ENCODE measurements at regions not wholly inside any gene's neighbourhood (a gene's known extent, or its start where the extent isn't known, plus 50 kb on each side); places are given as distances from the start of the nearest gene placed in this dataset.

DNA sequence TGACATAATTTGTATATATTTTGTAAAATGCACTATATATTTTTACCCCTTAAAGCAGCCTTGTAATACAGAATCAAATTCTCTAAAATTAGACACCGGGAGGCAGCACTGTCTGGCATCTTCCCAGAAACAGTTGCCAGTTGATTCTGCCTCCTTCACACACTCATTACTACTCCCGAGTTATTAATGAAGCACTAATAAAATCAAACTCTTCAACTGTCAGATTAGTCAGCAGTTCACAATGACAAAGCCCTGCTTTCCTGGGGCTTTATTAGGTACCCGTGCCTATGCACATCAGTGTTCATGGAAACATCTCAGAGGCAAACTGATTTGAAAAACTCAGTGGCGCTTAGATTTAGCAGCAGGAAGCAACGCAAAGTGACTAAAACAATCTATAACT lies 103.5 kb upstream of the VEGFC start:
- ChIA-PET CTCF (no interaction called here), POLR2A (no interaction called here)
- H3K27me3 ChIP-seq (ENCODE audit: control insufficient read depth, insufficient read depth, low read length), result no peaks in the 10 kb centered on the region
- peaks cover 2% of the 10 kb centered on the region; the same call in 1 of the 2 replicates for H3K9me3 ChIP-seq (ENCODE audit: control insufficient read depth, insufficient read depth, low read length)
- H3K27ac ChIP-seq (ENCODE audit: low read depth, low read length), result no peak overlapping the region
- H3K4me3 ChIP-seq (ENCODE audit: low read depth, low read length), result no peak overlapping the region
- DNase-seq (ENCODE audit: low read depth, low spot score), result no peak
- TF ChIP-seq, protein P1, sequence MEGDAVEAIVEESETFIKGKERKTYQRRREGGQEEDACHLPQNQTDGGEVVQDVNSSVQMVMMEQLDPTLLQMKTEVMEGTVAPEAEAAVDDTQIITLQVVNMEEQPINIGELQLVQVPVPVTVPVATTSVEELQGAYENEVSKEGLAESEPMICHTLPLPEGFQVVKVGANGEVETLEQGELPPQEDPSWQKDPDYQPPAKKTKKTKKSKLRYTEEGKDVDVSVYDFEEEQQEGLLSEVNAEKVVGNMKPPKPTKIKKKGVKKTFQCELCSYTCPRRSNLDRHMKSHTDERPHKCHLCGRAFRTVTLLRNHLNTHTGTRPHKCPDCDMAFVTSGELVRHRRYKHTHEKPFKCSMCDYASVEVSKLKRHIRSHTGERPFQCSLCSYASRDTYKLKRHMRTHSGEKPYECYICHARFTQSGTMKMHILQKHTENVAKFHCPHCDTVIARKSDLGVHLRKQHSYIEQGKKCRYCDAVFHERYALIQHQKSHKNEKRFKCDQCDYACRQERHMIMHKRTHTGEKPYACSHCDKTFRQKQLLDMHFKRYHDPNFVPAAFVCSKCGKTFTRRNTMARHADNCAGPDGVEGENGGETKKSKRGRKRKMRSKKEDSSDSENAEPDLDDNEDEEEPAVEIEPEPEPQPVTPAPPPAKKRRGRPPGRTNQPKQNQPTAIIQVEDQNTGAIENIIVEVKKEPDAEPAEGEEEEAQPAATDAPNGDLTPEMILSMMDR (IDR thresholded peaks at IDR 0.05; ENCODE audit: low read depth, low read length), result no peak

DNA sequence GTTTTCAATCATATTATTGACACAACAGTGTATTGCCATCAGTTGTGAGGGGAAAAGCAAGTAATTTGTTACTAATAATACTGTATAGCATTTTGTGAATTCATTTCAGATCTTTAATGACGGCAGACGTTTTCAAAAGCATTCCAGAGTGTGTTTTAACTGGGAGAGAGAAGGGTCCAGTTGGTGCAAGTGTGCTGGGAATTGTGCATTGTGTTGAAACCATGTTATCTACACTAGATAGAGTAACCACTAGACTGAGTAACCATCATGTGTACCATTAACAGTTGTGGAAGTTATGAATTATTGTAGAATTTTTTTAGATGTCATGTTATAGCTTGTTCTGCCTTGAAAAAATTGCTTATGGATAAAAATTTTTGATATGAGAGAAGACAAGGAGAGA lies 104.5 kb upstream of the VEGFC start:
- ChIA-PET CTCF (interaction anchor here (0.7 kb wide), 1 partner anchor 16 kb away, joined by 3 read pairs; no protein-coding TSS in a partner anchor), POLR2A (no interaction called here)
- H3K27ac ChIP-seq (ENCODE audit: low read depth, low read length), result no peak overlapping the region

DNA sequence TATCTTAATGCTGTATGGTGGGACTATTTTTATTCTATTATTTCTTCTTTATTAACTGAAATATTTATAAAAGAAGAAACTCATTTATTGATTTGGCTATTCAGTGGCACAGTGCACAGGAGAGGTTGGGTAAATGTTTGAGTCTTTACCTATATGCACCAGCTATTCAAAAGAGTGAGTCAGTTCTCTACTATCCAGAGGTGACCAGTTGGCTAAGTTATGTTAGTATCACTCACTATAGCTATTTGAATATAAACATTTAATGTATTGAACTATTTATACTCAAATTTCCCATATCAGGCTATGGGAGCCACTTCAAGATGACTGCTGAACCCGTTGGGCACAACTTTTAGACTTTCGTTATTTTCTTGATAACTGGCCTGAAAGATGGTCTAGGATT lies 106.1 kb upstream of the VEGFC start:
- DNase-seq (ENCODE audit: low read depth, low spot score), result no peak
- Histone ChIP-seq H3K27ac (ENCODE audit: low read depth, low read length) (no peak overlapping the region), H3K9me3 (ENCODE audit: control insufficient read depth, insufficient read depth, low read length) (peaks cover 3% of the 10 kb centered on the region; the same call in 1 of the 2 replicates), H3K4me3 (ENCODE audit: low read depth, low read length) (no peak overlapping the region), H3K27me3 (ENCODE audit: control insufficient read depth, insufficient read depth, low read length) (no peaks in the 10 kb centered on the region)
- TF ChIP-seq, protein P1 (IDR thresholded peaks at IDR 0.05; ENCODE audit: low read depth, low read length), result no peak
- POLR2A ChIA-PET, result no interaction called here
- CTCF ChIA-PET, result interaction anchor here (1.6 kb wide), 1 partner anchor 149 kb away, joined by 4 read pairs; no protein-coding TSS in a partner anchor

More for the DNA sequence above, 104.5 kb upstream of the VEGFC start:
- Histone ChIP-seq H3K9me3 (ENCODE audit: control insufficient read depth, insufficient read depth, low read length) (peaks cover 3% of the 10 kb centered on the region; the same call in 1 of the 2 replicates), H3K4me3 (ENCODE audit: low read depth, low read length) (no peak overlapping the region), H3K27me3 (ENCODE audit: control insufficient read depth, insufficient read depth, low read length) (no peaks in the 10 kb centered on the region)
- TF ChIP-seq, protein P1 (IDR thresholded peaks at IDR 0.05; ENCODE audit: low read depth, low read length), result no peak
- DNase-seq (ENCODE audit: low read depth, low spot score), result no peak

DNA sequence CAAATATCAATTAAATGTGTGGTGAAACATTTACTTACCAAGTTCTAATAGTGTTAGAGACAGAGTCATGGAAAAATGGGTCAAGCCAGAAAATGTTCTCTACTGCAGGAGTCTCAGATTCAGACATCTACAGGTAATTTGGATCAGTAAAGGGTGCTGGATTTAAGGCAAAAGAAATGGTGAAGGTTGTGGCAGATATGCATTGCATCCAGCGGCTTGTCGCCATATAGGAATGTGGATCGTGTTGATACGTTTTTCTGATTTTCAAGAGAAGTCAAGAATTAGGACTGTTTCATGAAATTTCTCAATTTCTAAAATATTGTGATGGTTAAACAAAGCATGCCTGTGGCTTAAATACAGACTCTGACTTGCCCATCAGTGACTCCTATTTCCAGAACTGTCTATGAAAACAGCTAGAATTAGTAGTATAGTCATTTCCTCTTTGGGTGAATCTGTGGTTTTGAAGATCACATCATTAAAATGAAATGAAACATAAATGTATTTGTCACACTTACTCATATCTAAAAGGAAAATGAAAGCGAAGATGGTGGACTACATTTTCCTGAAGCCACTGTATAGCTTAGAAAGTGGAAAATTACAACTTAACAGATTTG lies 110.1 kb upstream of the VEGFC start:
- Histone ChIP-seq H3K27ac (ENCODE audit: low read depth, low read length) (peak overlapping the region; percentile 47), H3K27me3 (ENCODE audit: control insufficient read depth, insufficient read depth, low read length) (no peaks in the 10 kb centered on the region), H3K4me3 (ENCODE audit: low read depth, low read length) (peak overlapping the region; percentile 30; the same call in 1 of the 2 replicates), H3K9me3 (ENCODE audit: control insufficient read depth, insufficient read depth, low read length) (peaks cover 3% of the 10 kb centered on the region; the same call in 1 of the 2 replicates)
- CTCF ChIA-PET, result interaction anchor here (0.8 to 2.5 kb wide), 3 partner anchors 22 to 526 kb away, joined by 5 to 6 read pairs (median 5); no protein-coding TSS in a partner anchor
- TF ChIP-seq, protein P1 (IDR thresholded peaks at IDR 0.05; ENCODE audit: low read depth, low read length), result no peak
- DNase-seq (ENCODE audit: low read depth, low spot score), result peak; percentile 62
- POLR2A ChIA-PET, result interaction anchor here (1.1 kb wide), 1 partner anchor 111 kb away, joined by 4 read pairs; no protein-coding TSS in a partner anchor

DNA sequence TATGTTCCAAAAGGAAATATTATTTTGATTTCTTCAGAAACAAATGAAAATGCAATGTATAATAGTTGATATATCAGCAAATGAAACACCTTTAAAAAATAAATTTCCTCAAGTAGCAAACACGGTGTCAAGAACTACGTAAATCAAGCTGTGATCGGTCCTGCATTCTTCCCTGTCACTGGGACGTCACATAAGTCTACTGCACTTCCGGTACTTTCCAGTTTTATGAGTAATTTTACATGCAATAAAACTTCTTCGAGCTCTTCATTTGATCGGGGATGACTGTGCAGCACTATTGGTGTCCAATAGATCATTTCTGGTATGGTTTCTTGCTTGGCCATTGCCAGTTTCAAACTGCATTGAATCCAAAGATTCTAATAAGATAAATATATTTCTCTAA lies 114.0 kb upstream of the VEGFC start:
- no peak for DNase-seq (ENCODE audit: low read depth, low spot score)
- ChIA-PET CTCF (no interaction called here), POLR2A (no interaction called here)
- Histone ChIP-seq H3K27me3 (ENCODE audit: control insufficient read depth, insufficient read depth, low read length) (no peaks in the 10 kb centered on the region), H3K9me3 (ENCODE audit: control insufficient read depth, insufficient read depth, low read length) (no peaks in the 10 kb centered on the region), H3K4me3 (ENCODE audit: low read depth, low read length) (no peak overlapping the region), H3K27ac (ENCODE audit: low read depth, low read length) (no peak overlapping the region)
- TF ChIP-seq, protein P1 (IDR thresholded peaks at IDR 0.05; ENCODE audit: low read depth, low read length), result no peak

Measured in AG04450 (cell line).